ENCODE measurements at regions not wholly inside any gene's neighbourhood (a gene's known extent, or its start where the extent isn't known, plus 50 kb on each side); places are given as distances from the start of the nearest gene placed in this dataset.

- Histone ChIP-seq H3K27ac (ENCODE audit: low read length) (no peak overlapping the region), H3K4me1 (ENCODE audit: low read length) (peaks cover 4% of the 10 kb centered on the region; the same call in 1 of the 2 replicates), H3K36me3 (replicated peaks; ENCODE audit: low read depth, low read length) (no peaks in the 10 kb centered on the region), H3K4me2 (ENCODE audit: low read length) (no peak overlapping the region), H3K27me3 (ENCODE audit: low read depth, low read length) (no peaks in the 10 kb centered on the region), H2AFZ (ENCODE audit: low read depth, low read length) (no peak overlapping the region), H3K9ac (ENCODE audit: low read length) (no peak overlapping the region), H3K9me3 (ENCODE audit: insufficient read depth, low read length) (no peaks in the 10 kb centered on the region), H3K79me2 (ENCODE audit: low read length) (no peaks in the 10 kb centered on the region), H4K20me1 (ENCODE audit: insufficient read depth, low read length) (no peaks in the 10 kb centered on the region), H3K4me3 (ENCODE audit: low read length) (no peak overlapping the region)
- no peak for TF ChIP-seq EZH2phosphoT487 (IDR thresholded peaks at IDR 0.05; ENCODE audit: low read depth)
- no peak for TF ChIP-seq CTCF (IDR thresholded peaks at IDR 0.05; ENCODE audit: low read depth, low read length)
Measured at GRCh38 chr1:90340606-90341005, 345.7 kb downstream of the ZNF326 start.

DNA sequence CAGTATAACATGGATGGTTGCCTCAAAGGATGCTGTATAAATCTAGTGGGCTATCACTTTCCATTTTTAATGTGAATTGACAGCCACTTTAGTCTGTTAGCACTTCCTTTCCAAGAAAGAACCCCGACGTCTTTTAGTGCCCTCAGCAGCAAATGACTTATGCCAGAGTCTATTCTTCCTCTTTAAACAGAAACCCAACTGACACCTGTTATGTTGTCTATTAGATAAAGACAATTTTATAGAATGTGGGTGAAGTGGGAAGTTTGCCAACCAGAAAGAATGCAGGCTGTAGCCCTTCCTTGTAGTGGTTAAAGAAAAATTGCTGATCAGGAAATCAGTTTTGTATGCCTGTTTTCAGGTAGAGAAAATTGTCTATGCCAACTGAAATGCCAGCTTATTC, 344.9 kb downstream of the ZNF326 start:
- H2AFZ ChIP-seq (ENCODE audit: low read depth, low read length), result no peak overlapping the region
- H3K27me3 ChIP-seq (ENCODE audit: low read depth, low read length), result no peaks in the 10 kb centered on the region
- no peak for TF ChIP-seq EZH2phosphoT487 (IDR thresholded peaks at IDR 0.05; ENCODE audit: low read depth)
- no peak for TF ChIP-seq CTCF (IDR thresholded peaks at IDR 0.05; ENCODE audit: low read depth, low read length)
- H3K4me2 ChIP-seq (ENCODE audit: low read length), result no peak overlapping the region
- H3K9me3 ChIP-seq (ENCODE audit: insufficient read depth, low read length), result no peaks in the 10 kb centered on the region
- H3K27ac ChIP-seq (ENCODE audit: low read length), result no peak overlapping the region
- no peaks in the 10 kb centered on the region for H3K36me3 ChIP-seq (replicated peaks; ENCODE audit: low read depth, low read length)
- no peak overlapping the region for H3K4me3 ChIP-seq (ENCODE audit: low read length)
- peaks cover 2% of the 10 kb centered on the region; the same call in 1 of the 2 replicates for H3K4me1 ChIP-seq (ENCODE audit: low read length)
- H4K20me1 ChIP-seq (ENCODE audit: insufficient read depth, low read length), result no peaks in the 10 kb centered on the region
- H3K9ac ChIP-seq (ENCODE audit: low read length), result no peak overlapping the region
- no peaks in the 10 kb centered on the region for H3K79me2 ChIP-seq (ENCODE audit: low read length)

GRCh38 chr1:90336552-90337324, 341.8 kb downstream of the ZNF326 start:
- Histone ChIP-seq H3K27me3 (ENCODE audit: low read depth, low read length) (no peaks in the 10 kb centered on the region), H3K36me3 (replicated peaks; ENCODE audit: low read depth, low read length) (no peaks in the 10 kb centered on the region), H3K4me2 (ENCODE audit: low read length) (no peak overlapping the region), H3K79me2 (ENCODE audit: low read length) (no peaks in the 10 kb centered on the region), H3K9ac (ENCODE audit: low read length) (no peak overlapping the region), H4K20me1 (ENCODE audit: insufficient read depth, low read length) (no peaks in the 10 kb centered on the region), H3K9me3 (ENCODE audit: insufficient read depth, low read length) (no peaks in the 10 kb centered on the region), H3K4me3 (ENCODE audit: low read length) (no peak overlapping the region), H2AFZ (ENCODE audit: low read depth, low read length) (no peak overlapping the region), H3K27ac (ENCODE audit: low read length) (no peak overlapping the region), H3K4me1 (ENCODE audit: low read length) (no peaks in the 10 kb centered on the region)
- TF ChIP-seq CTCF (IDR thresholded peaks at IDR 0.05; ENCODE audit: low read depth, low read length) (no peak), EZH2phosphoT487 (IDR thresholded peaks at IDR 0.05; ENCODE audit: low read depth) (no peak)

DNA sequence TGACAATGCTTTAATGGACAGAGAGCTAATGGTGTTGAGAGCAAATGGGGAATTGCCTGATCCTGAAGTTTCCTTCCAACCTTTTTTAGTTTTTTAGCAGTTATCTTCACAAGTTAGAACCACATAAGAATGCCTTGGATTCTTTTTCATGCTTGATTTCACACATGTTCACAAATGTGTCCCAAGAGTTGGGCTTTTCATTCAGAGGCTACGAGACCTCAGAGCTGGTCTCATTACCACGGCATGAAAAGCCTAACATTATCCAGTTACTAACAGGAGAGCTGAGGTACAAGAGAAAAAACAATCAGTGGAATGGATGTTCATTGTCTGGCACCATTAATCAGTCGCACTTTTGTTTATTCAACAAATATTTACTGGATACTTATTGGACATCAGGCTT, 340.6 kb downstream of the ZNF326 start:
- H3K9me3 ChIP-seq (ENCODE audit: insufficient read depth, low read length), result no peaks in the 10 kb centered on the region
- TF ChIP-seq EZH2phosphoT487 (IDR thresholded peaks at IDR 0.05; ENCODE audit: low read depth) (no peak), CTCF (IDR thresholded peaks at IDR 0.05; ENCODE audit: low read depth, low read length) (no peak)
- no peaks in the 10 kb centered on the region for H3K36me3 ChIP-seq (replicated peaks; ENCODE audit: low read depth, low read length)
- H3K9ac ChIP-seq (ENCODE audit: low read length), result no peak overlapping the region
- H3K4me3 ChIP-seq (ENCODE audit: low read length), result no peak overlapping the region
- H3K79me2 ChIP-seq (ENCODE audit: low read length), result no peaks in the 10 kb centered on the region
- H3K4me1 ChIP-seq (ENCODE audit: low read length), result no peaks in the 10 kb centered on the region
- H2AFZ ChIP-seq (ENCODE audit: low read depth, low read length), result no peak overlapping the region
- H3K4me2 ChIP-seq (ENCODE audit: low read length), result no peak overlapping the region
- H4K20me1 ChIP-seq (ENCODE audit: insufficient read depth, low read length), result no peaks in the 10 kb centered on the region
- H3K27ac ChIP-seq (ENCODE audit: low read length), result no peak overlapping the region
- H3K27me3 ChIP-seq (ENCODE audit: low read depth, low read length), result no peaks in the 10 kb centered on the region

All from OCI-LY3 (cell line).